Endothelial cell of umbilical vein (primary cell): ENCODE measurements at regions not wholly inside any gene's neighbourhood (a gene's known extent, or its start where the extent isn't known, plus 50 kb on each side); places are given as distances from the start of the nearest gene placed in this dataset.

Experiments
- BruUV-seq: library from RNA; stranded (reverse); fragments of 400-500 nt; replicated peaks from 2 replicates; lab custom pipeline; 2021; lab: Mats Ljungman, UMichigan
- CTCF ChIA-PET: fragments of 300-600, 350-600 bp; sonication (Branson Sonifier 250); formaldehyde crosslinking; loops from one replicate; lab custom pipeline; 2021; ENCODE audit warnings: antibody characterized with exemption, inconsistent platforms; lab: Charles Lee
- POLR2A ChIA-PET: fragments of 300-600, 350-600 bp; sonication (Branson Sonifier 250); formaldehyde crosslinking; loops from one replicate; lab custom pipeline; 2021; ENCODE audit warnings: antibody characterized with exemption, inconsistent platforms; lab: Charles Lee
- DNase-seq: peaks from one replicate; pipeline ENCODE4 v3.0.0-alpha.2; 2011; ENCODE audit warnings: low read depth, low spot score
- FAIRE-seq: peaks from 2 replicates; lab custom pipeline; 2011; peaks lifted over from hg19 to GRCh38; lab: Jason Lieb, UNC
- H2AFZ ChIP-seq: 2 replicates; pipeline ENCODE4 v1.6.0; 2012; ENCODE audit warnings: low read depth, low read length, control low read depth, inconsistent platforms
- H3K27ac ChIP-seq: 2 replicates; pipeline ENCODE4 v1.5.1; 2011; ENCODE audit warnings: low read depth, mild to moderate bottlenecking, control low read depth, low read length, moderate library complexity; ENCODE audit not compliant: insufficient read depth
- H3K27me3 ChIP-seq, 2 experiments: 2 replicates each; pipeline versions ENCODE4 v1.6.0 to v1.6.1; 2011; ENCODE audit warnings: low read length in 2 of 2, mixed read lengths in 1 of 2; ENCODE audit not compliant: control insufficient read depth in 2 of 2, insufficient read depth in 2 of 2
- H3K36me3 ChIP-seq, 2 experiments: 2 replicates in 1 of 2; 3 replicates in 1 of 2; pipeline ENCODE4 v1.5.1; 2011; ENCODE audit warnings: low read length in 2 of 2, mild to moderate bottlenecking in 1 of 2, moderate library complexity in 1 of 2; ENCODE audit not compliant: control insufficient read depth in 2 of 2, insufficient read depth in 2 of 2; ENCODE audit errors: extremely low read depth in 1 of 2
- H3K4me1 ChIP-seq: 3 replicates; pipeline ENCODE4 v1.5.1; 2011; ENCODE audit warnings: mild to moderate bottlenecking, low read length; ENCODE audit not compliant: control insufficient read depth, insufficient read depth; ENCODE audit errors: extremely low read depth
- H3K4me2 ChIP-seq: 2 replicates; pipeline ENCODE4 v1.6.1; 2011; ENCODE audit warnings: low read length, control low read depth, mixed read lengths; ENCODE audit not compliant: insufficient read depth
- H3K4me3 ChIP-seq, 3 experiments: fragments of 200-600 bp in 1 of 3; sonication (generic), shearing (Covaris generic) in 1 of 3; replicated peaks in 1 of 3; 2 replicates each; pipeline ENCODE4 v1.5.1; 2011 to 2016; ENCODE audit warnings: control low read depth in 3 of 3, low read length in 3 of 3, mild to moderate bottlenecking in 2 of 3, inconsistent platforms in 1 of 3, low read depth in 1 of 3, moderate library complexity in 1 of 3; ENCODE audit not compliant: insufficient read depth in 1 of 3
- H3K79me2 ChIP-seq: 2 replicates; pipeline ENCODE4 v1.6.0; 2012; ENCODE audit warnings: low read length, inconsistent platforms; ENCODE audit not compliant: control insufficient read depth, insufficient read depth
- H3K9ac ChIP-seq: replicated peaks from 2 replicates; pipeline ENCODE3; 2011; ENCODE audit warnings: low read length, control low read depth; ENCODE audit not compliant: insufficient read depth; ENCODE audit errors: extremely low read depth
- H3K9me1 ChIP-seq: replicated peaks from 3 replicates; pipeline ENCODE4 v1.6.0; 2011; ENCODE audit warnings: mild to moderate bottlenecking, low read length; ENCODE audit not compliant: control insufficient read depth, insufficient read depth; ENCODE audit errors: extremely low read depth
- H3K9me3 ChIP-seq: replicated peaks from 2 replicates; pipeline ENCODE4 v1.5.1; 2012; ENCODE audit warnings: low read length, inconsistent platforms; ENCODE audit not compliant: control insufficient read depth, insufficient read depth
- H4K20me1 ChIP-seq: replicated peaks from 2 replicates; pipeline ENCODE3; 2011; ENCODE audit warnings: mild to moderate bottlenecking, low read length; ENCODE audit not compliant: control insufficient read depth, insufficient read depth; ENCODE audit errors: extremely low read depth
- EZH2 ChIP-seq: IDR thresholded peaks from 2 replicates; pipeline ENCODE4 v1.6.1; 2012; ENCODE audit warnings: borderline replicate concordance, low read depth, mild to moderate bottlenecking, moderate library complexity, low read length, inconsistent platforms; ENCODE audit not compliant: severe bottlenecking
- FOS ChIP-seq: IDR thresholded peaks from 2 replicates; pipeline ENCODE4 v1.6.1; 2011; ENCODE audit warnings: mild to moderate bottlenecking, low read length, moderate library complexity, borderline replicate concordance; ENCODE audit not compliant: insufficient read depth
- GATA2 ChIP-seq: IDR thresholded peaks from 2 replicates; pipeline ENCODE4 v1.7.0; 2011; ENCODE audit warnings: low read depth, mild to moderate bottlenecking, moderate library complexity, mixed read lengths, low read length; ENCODE audit not compliant: insufficient read length, insufficient read depth
- JUN ChIP-seq: IDR thresholded peaks from 2 replicates; pipeline ENCODE4 v1.6.1; 2011; ENCODE audit warnings: borderline replicate concordance, low read depth; ENCODE audit not compliant: insufficient read length, insufficient read depth
- MYC ChIP-seq: IDR thresholded peaks from one replicate; pipeline ENCODE4 v1.6.1; 2011; ENCODE audit warnings: mild to moderate bottlenecking, low read depth, low read length
- POLR2AphosphoS5 ChIP-seq: IDR thresholded peaks from 2 replicates; pipeline ENCODE4 v1.6.1; 2012; ENCODE audit warnings: low read depth, mild to moderate bottlenecking, control low read depth, low read length, moderate library complexity; ENCODE audit not compliant: insufficient read depth
- dilution Hi-C: fragments of 300-500 bp; cut with MboI; formaldehyde crosslinking; loops from one replicate; pipeline ENCODE4 v1.15.0; 2019; ENCODE audit warnings: low sequenced_read_pairs; ENCODE audit not compliant: extremely low pct_ligation_motif_present
- intact Hi-C: fragments of 100-400 bp; cut with micrococcal nuclease; formaldehyde crosslinking; loops from one replicate; pipeline ENCODE4 v1.10.0; 2022
- TF ChIP-seq, protein P1 (sequence below): IDR thresholded peaks from 2 replicates; pipeline ENCODE4 v1.6.1; 2011; ENCODE audit not compliant: insufficient read depth, insufficient read length
- TF ChIP-seq, protein P2 (sequence below), 2 donors: IDR thresholded peaks; 1 replicate in 1 of 2; 2 replicates in 1 of 2; pipeline ENCODE4 v1.5.1; 2011; ENCODE audit warnings: low read length in 2 of 2, mild to moderate bottlenecking in 2 of 2, moderate library complexity in 2 of 2, control low read depth in 1 of 2, inconsistent platforms in 1 of 2, low read depth in 1 of 2; ENCODE audit not compliant: insufficient read depth in 1 of 2; ENCODE audit errors: extremely low read depth in 1 of 2

DNA sequence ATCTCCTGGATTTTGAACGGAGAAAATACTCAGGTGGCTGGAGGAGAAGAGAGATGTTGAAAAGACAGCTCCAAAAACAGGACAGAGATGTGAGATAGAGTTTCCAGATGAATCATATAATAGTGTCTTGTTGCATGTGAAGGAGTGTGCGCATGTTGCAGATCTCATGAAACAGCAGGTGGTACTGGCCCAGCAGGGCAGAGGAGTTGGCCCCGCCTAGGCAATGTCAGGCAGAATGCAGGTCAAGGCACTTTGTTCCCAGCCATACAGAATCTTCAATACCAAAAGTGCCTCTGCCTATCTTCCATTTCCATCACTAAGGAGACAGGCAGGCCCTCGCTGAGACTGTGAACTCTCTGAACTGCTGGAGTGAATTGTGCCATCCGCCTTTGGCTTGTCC lies 63.9 kb upstream of the FAT1 start:
- dilution Hi-C loops = no loop called here
- H3K27ac ChIP-seq = no peak overlapping the region
- H3K9ac ChIP-seq = no peak overlapping the region
- DNase-seq = no peak
- intact Hi-C loops = no loop called here
- no peaks in the 10 kb centered on the region for H3K9me1 ChIP-seq
- no peaks in the 10 kb centered on the region for H3K4me1 ChIP-seq
- no peaks in the 10 kb centered on the region for H4K20me1 ChIP-seq
- no peak overlapping the region for H3K4me3 ChIP-seq
- no peaks in the 10 kb centered on the region for H3K9me3 ChIP-seq
- FAIRE-seq = no peak
- ChIA-PET CTCF (no interaction called here), POLR2A (no interaction called here)
- no TSS peak for BruUV-seq
- TF ChIP-seq JUN (no peak), MYC (no peak), POLR2AphosphoS5 (no peak), FOS (no peak), EZH2 (no peak), GATA2 (no peak)
- TF ChIP-seq, protein P1, sequence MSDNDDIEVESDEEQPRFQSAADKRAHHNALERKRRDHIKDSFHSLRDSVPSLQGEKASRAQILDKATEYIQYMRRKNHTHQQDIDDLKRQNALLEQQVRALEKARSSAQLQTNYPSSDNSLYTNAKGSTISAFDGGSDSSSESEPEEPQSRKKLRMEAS = no peak
- TF ChIP-seq, protein P2, sequence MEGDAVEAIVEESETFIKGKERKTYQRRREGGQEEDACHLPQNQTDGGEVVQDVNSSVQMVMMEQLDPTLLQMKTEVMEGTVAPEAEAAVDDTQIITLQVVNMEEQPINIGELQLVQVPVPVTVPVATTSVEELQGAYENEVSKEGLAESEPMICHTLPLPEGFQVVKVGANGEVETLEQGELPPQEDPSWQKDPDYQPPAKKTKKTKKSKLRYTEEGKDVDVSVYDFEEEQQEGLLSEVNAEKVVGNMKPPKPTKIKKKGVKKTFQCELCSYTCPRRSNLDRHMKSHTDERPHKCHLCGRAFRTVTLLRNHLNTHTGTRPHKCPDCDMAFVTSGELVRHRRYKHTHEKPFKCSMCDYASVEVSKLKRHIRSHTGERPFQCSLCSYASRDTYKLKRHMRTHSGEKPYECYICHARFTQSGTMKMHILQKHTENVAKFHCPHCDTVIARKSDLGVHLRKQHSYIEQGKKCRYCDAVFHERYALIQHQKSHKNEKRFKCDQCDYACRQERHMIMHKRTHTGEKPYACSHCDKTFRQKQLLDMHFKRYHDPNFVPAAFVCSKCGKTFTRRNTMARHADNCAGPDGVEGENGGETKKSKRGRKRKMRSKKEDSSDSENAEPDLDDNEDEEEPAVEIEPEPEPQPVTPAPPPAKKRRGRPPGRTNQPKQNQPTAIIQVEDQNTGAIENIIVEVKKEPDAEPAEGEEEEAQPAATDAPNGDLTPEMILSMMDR (IDR thresholded peaks at IDR 0.05; ENCODE audit: extremely low read depth in 1 of 2, insufficient read depth in 1 of 2, low read depth in 1 of 2, low read length in 2 of 2) = no peak
- H3K36me3 ChIP-seq = no peaks in the 10 kb centered on the region
- H2AFZ ChIP-seq = no peak overlapping the region
- H3K79me2 ChIP-seq = no peaks in the 10 kb centered on the region
- H3K27me3 ChIP-seq = no peaks in the 10 kb centered on the region
- no peak overlapping the region for H3K4me2 ChIP-seq
